HG03280 (cell line): ENCODE measurements at regions not wholly inside any gene's neighbourhood (a gene's known extent, or its start where the extent isn't known, plus 50 kb on each side); places are given as distances from the start of the nearest gene placed in this dataset.
"Not testable (repeated sequence)": the region's sequence is repeated elsewhere in the genome, so short reads cannot be mapped to it uniquely, and the experiment has no call there.

Source experiments
- ATAC-seq: cut with Tn5 transposase; IDR thresholded peaks from one replicate; pipeline ENCODE4 v1.9.1; 2021; ENCODE audit warnings: mild to moderate bottlenecking, moderate library complexity; ENCODE audit not compliant: unreplicated experiment

DNA sequence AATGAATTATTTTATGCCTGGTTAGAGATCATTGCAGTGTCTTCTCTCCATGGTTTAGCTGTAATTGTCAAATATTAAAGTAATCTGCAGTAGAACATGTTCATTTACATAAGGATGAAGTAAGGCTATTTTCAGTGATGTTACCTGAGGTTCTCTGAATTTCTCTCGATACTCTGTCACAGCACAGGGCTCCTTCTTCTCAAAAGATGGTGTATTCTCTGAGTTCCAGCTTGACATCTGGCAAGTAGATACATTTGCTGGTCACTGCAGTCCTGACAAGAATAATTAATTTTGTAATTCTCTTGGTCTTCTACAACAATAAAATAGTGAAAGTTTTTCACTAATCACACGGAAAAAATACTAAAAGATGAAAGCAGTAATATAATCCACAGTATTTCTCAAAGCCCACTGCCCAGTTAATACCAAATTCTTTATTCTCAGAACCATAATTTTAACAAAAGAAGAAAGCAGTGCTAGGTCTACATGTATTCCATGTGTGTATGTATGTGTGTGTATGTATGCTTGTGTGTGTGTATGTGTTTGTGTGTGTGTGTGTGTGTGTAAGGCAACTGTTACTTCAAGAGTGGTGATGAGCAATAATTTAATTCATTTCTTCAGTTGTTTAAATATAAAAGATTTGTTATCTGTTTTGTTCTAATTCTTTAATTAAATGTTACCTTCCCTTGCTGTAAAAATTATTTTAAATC is 1165.5 kb upstream of the SLC39A10 start:
- no peak for ATAC-seq

DNA sequence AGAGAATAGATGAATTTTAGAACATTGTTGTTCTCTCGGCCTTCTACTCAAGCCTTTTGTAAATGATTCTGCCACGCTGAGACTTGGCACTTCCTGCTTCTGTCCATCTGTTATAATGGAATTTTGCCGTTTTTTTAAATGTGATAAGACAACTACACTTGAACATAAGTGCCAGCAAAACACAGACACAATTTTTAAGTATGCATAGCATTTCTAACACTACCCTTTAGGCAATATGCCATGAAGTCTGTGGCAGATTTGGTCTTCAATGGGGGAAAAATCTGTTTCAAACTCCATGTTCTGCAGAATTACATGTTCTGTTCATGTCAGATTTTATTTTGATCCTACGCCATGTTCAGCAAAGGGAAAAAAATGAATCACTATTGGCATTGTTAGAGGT is 1170.7 kb upstream of the SLC39A10 start:
- no peak for ATAC-seq

DNA sequence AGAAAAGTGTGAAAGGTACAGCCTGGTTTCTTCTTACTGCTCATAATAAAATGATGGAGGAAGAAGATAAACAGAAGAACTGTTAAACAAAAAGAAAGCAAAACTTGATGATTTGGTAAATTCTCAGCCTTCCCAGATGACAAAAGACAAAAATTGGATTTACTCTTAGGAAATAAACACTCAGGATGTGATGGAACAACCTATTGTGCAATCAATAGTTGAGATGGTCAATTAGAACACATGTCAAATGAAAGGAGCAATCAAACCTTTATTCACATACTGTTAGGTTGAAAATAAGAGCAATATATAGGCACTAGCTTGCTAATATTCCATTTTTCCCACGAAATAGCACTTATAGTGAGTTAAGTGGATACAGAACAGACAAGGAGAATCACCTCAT is 1174.0 kb upstream of the SLC39A10 start:
- no peak for ATAC-seq

DNA sequence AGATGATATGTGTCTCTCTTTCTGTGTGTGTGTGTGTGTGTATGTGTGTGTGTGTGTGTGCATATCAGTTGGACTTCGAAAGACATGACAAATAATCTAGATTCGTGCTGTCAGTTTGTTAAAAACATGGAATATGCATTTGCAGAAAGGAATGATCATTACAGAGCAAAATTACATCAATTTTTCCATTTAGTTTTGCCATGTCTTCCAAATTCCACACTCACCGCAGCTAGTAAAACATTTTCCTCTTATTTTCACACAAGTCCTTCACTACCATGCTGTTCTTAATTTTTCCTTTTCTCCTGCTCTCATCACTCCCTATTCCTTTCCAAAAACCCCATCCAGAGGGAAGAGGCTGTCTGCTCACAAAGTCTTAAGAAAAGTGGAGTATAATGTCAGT is 1191.4 kb upstream of the SLC39A10 start:
- ATAC-seq, result no peak

DNA sequence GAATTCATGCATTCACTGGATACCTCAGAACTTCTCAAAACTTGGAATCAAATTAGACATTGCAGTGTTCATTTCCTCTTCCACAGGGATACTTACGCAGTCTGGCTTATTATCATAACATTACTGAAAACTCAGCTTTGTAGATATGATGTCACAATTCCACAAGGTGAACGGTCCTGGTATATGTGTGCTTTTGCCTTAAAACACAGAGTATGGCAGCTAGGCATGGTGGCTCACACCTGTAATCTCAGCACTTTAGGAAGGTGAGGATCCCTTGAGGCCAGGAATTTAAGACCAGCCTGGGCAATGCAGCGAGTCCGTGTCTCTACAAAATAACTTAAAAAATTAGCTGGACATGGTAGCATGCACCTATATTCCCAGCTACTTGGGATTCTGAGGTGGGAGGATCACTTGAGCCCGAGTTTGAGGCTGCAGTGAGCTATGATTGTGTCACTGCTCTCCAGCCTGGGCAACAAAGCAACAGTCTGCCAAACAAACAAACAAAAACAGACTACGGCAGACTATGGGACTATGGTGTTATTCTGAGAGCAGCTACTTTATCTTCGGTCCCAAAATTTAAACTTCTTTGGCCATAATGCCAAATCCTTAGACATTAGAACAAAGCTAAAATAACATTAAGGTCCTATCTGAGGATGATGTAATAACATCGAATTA is 1191.9 kb upstream of the SLC39A10 start:
- ATAC-seq, result no peak

DNA sequence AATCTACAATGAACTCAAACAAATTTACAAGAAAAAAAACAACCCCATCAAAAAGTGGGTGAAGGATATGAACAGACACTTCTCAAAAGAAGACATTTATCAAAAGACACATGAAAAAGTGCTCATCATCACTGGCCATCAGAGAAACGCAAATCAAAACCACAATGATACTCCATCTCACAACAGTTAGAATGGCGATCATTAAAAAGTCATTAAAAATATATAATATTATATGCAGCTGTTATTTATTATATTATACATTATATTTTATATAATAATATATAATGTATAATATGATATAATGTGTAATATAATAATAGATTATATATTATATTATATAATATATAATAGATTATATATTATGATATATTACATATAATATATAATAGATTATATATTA is 1194.1 kb upstream of the SLC39A10 start:
- ATAC-seq, result not testable (repeated sequence)

DNA sequence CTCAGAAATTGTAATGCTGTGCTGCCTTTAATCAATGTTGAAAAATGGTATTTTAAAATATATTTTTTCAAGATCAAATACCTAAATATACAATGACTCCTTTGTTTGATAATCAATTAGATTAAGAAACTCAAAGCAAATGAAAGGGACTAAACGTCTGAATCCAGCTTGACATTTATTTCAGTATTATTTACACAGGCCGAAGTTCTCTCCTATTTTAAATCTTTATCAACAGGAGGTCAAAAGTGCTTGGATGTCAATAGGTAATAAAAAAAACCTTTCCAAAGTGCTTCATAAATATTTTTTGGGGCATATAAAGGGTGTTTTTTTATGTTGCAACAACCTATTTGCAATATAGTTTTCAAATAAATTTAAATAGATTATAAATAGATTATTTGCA is 1201.7 kb upstream of the SLC39A10 start:
- ATAC-seq, result no peak

DNA sequence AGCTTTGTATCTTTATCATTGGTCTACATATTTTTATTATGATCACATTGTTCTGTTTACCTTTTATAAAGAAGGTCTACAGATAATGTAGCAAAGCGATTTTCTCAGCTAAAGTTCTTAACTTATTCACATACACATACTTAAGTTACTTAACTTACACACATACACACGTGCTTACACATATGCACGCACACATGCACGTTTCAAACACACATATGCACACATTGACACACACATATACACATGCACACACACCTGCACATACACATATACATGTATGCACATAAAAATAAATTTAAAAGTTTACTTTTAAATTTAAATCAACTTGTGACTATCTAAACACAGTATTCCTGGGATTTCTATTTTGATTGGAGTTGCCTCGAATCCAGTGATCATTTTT is 1204.5 kb upstream of the SLC39A10 start:
- no peak for ATAC-seq

DNA sequence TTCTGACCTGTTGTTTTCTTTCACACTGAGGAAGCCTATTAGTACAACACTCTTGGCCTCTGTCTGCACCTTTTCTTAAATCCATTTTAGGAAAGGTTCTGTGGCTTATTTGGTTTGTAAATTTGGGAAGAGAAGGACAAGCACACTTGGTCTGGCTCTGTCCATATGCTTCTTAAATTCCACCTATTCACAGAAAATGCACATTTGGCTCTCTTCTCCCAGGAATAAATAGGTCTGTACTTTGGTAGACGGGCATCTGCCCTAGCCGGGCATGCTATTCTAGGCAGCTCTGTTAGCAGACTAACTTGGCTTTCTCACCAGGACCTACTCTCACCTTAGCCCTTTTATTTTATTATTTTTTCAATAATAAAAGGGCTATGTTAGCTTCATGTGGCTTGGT is 1211.8 kb upstream of the SLC39A10 start:
- ATAC-seq, result no peak

DNA sequence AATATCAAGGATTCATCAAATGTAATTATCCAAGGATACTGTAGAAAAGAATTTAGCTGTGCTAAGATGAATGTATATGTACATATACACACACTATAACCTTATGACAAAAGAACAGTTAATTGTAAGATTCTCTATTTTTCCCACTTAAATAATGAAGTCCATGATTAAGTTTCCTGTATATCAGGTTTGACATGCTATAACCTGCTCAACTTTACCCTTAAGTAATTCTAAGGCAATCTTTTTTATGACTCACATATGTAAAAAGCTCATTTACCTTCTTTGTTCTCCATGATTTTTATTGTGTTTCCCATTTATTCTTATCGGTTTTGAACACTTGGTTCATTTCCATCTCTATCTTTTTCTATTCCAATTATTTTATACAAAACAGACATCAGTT is 1213.1 kb upstream of the SLC39A10 start:
- ATAC-seq, result no peak

DNA sequence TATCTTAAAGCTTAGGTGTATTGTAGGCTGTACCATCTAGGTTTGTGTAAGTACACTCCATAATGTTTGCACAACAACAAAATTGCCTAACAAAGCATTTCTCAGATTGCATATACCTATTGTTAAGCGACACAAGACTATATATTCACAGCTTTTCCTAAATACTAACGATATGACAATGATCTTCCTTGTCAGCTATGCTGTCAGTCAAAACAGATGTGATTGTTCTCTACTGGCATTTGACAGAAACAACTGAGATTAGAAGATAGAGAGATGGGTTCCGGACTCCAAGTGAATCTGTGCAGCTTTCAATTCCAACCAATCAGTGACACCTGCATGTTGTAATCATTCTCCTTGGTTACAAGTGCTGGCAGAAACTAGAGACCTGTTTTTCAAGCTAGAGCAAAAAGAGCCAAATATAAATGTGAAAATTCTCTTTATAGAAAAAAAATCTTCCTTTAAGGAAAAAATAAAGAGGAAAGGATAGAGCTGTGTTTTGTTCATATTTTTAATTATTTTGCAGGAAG is 1232.3 kb upstream of the SLC39A10 start:
- no peak for ATAC-seq

DNA sequence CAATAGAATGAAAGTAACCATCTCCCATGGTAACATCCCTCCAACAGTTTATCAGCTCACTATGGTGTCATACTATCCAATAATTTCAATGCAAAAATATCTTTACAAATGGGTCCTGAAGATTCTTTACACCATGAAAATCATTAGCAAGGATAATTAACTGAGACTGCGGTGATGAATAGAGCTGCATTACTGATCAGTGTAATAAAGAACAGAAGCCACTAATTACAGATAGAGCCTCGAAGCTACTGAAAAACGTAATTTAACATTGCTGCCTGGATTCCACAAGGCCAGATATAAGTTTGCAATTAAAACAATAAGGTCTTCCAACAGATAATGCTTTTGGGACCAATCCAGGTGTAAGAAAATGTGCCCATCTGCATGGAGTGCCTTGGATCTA is 1245.8 kb upstream of the SLC39A10 start:
- no peak for ATAC-seq

DNA sequence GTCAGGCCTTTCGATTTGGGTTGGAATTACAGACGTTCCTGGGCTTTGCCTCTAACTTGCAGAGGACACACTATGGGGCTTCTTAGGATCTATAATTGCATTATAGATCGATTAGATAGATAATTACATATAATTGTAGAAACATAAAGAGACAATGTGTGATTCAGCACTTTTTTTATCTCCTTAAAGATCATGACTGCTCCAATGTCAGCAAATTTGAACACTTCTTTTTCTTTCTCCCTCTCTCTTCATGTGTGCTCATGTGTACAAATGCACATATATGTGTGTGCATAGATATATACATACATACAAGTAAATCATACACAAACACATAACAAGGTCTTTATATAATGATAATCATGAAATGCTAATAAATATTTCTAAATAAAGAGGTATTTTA is 1261.2 kb upstream of the SLC39A10 start:
- no peak for ATAC-seq

DNA sequence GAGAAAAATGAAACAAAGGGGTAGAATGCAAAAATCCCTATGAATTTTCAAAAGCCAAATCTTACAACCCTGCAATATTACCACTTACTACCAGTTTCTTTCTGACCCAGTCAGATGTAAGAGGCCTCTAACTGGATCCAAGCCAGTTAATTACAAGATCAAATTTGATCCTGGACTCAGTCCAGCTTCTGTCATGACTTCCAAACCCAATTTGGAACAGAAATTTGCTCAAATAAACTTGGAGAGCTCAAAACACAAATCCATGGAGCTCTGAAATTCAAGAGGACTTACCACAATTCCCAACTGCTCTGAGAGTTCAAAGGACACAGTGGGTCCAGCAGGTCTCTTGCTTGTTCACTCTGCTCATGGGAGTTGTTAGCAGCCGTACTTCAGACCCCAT is 1271.7 kb upstream of the SLC39A10 start:
- no peak for ATAC-seq

DNA sequence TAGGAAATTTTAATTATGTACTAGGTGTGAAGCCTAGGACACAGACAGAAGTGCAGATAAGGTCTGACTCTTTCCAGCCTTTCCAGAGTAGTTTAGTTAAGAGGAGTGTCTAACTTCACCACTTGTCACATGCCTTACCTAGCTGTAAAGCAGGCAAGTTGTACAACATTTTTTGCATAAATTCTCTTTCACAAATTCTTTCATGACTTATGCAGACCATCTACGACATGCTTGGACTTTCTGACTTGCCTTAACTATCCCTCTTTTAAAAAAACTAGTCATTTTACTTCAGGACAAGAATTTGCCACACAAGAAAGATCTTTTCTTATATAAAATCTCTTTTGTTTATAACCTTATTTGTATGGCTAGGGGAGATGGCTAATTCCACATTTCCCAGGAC is 1273.6 kb upstream of the SLC39A10 start:
- no peak for ATAC-seq

DNA sequence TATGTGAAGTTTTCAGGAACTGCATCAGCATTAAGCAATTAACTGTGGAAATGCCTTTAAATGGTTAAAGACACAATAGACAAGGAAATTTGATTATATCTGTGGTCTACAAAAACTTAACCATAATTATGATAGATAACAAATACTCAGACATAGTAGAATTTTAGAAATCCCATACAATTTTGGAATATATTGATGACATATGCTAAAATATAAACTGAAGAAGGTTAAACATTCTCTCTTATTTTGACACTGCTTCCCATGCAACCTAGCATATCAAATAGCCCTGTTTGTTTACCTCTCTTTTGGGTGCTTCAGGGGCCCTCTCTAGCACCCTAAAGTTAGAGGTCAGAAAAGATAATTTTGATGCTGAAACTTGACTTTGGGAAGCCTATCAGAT is 1274.8 kb upstream of the SLC39A10 start:
- ATAC-seq, result no peak

DNA sequence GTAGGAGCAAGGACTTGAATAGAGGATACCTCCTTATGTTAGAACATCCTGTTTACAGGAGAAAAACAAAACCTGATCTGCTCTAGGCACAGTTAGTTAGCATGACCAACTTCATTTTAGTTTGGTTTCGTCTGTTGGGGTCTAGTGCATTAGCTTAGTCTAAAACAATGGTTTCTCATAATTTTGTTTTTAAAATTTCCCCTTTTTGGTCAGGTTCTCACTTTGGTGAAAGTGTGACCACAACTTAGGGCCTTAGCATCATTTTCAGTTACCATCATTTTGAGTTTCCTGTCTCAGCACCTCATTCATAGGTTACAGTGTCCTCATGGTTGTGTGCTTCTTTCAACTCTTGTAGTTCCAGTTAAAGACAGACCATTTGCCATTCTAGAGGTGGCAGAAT is 1277.0 kb upstream of the SLC39A10 start:
- no peak for ATAC-seq

DNA sequence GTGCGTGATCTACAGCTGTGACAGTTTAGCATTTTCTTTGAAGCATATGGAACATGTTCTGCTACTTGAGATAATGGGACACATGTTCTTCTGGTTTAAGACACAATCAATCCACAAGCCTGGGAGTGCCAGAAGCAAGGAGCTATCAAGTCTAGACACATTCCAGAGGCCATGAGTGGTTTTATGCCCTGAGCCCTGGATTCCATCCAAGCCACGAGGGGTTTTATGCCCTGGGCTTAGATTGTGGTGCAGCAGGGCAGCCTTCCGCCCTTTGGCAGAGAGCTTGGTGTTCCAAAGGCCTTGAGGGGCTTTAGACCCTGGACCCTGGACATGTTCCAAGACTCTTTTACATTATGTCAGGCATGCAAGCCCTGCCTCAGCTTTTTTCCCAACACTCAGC is 1289.6 kb upstream of the SLC39A10 start:
- ATAC-seq, result not testable (repeated sequence)

DNA sequence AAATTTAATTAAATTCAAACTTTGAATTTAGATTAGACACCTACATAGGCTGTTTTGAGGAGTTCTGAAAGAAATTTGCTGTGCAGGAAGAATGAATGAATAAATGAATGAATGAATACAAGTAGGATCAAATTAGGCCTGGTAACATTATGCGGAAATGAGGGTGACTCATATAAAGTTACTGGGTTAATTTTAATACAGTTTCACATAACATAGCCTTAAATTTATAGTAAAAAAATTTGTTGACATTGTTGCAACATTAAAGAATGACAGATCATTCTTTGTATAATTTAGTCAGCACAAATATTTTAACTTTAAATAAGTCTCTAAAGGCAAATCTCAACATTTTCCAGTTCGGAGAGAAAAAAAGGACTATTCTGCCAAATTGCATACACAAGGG is 1293.1 kb upstream of the SLC39A10 start:
- ATAC-seq, result no peak

DNA sequence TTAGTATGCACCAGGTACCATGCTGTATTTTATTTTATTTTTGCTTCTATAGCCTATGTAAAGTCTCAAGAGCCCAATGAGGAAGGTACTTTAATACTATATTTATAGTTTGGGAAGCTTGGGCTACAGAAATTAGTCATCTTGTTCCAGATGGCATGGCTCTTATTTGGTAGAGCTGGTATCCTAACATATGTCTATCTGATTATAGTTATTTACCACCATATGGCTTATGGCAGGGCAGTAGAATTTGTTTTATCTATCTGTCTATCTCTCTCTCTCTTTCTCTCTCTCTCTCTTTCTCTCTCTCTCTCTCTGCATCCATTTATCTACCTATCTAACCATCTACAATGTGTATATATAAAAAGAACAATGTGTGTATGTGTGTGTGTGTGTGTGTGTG is 1293.7 kb upstream of the SLC39A10 start:
- no peak for ATAC-seq

DNA sequence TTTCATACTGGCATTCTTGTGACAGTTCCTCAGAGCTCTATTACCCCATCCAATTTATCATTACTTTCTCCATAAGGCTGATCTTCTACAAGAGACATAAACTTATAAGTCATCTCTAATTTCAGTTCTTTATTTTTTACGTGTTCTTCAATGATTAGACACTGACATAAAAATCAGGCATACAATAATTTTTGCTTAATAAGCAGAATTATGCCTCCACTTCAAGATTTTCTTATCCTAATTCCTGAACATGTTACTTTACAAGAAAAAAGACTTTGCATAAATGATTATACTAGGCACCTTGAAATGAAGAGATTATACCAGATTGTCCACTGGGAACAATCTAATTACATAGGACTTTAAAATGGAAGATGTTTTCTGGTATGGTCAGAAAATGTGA is 1304.5 kb upstream of the SLC39A10 start:
- no peak for ATAC-seq

DNA sequence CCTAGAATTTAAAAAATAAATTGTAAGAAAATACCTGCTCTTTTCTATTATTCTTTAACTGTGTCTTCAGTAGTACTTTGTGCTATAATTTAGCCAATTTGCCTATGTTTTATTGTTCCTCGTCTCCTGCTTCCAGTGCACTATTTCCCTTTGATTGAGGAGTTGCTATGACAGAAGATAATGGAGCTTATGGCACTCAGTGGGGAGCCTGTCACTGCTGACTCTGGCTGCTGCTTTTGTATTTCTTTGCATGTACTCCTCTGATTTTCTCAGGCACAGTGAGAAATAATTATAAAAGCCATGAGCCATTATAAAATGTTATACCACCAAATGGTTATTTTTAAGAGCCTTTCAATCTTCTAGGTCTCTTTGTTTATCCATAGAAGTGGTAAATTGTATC is 1310.8 kb upstream of the SLC39A10 start:
- ATAC-seq, result no peak

DNA sequence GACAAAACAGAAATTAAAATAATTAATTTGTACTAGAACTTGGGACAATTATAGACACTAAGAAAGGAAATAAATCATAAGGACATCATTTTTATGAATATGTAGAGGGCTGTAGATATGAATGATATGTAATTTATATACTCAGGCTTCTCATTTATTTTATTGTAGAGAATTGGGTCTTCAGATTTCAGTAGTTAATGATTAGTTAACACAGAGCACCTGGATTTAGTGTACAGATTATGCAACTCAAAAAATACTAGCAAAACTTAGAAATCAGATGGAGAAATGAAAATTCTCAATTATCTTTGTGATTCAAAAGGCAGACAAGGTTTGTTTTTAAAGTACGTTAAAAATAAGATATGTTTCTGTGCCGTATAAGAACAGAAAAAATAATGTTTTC is 1311.7 kb upstream of the SLC39A10 start:
- no peak for ATAC-seq
